H1 (cell line): ENCODE measurements at regions not wholly inside any gene's neighbourhood (a gene's known extent, or its start where the extent isn't known, plus 50 kb on each side); places are given as distances from the start of the nearest gene placed in this dataset.

Experiments used
- CTCF ChIA-PET: fragments of 300-600 bp; sonication (Branson Sonifier 250); formaldehyde crosslinking; loops from one replicate; lab custom pipeline; 2021; ENCODE audit not compliant: partially characterized antibody; lab: Charles Lee
- POLR2A ChIA-PET: fragments of 300-600 bp; sonication (Branson Sonifier 250); formaldehyde crosslinking; loops from one replicate; lab custom pipeline; 2021; ENCODE audit warnings: inconsistent platforms; ENCODE audit not compliant: partially characterized antibody; lab: Charles Lee
- DNase-seq, 2 experiments: peaks; one replicate each; pipeline versions ENCODE4 v3.0.0 to v3.0.0-alpha.2; 2010 to 2022; ENCODE audit warnings: low spot score in 2 of 2, low read depth in 1 of 2, mixed read lengths in 1 of 2
- FAIRE-seq: peaks from 2 replicates; lab custom pipeline; 2011; peaks lifted over from hg19 to GRCh38; lab: Jason Lieb, UNC
- H2AFZ ChIP-seq: 2 replicates; pipeline ENCODE4 v1.8.1; 2012; ENCODE audit warnings: low read length, inconsistent platforms
- H2AK5ac ChIP-seq: 2 replicates; pipeline ENCODE4 v1.6.1; 2013; ENCODE audit warnings: low read depth, low read length
- H2BK120ac ChIP-seq: replicated peaks from 2 replicates; pipeline ENCODE3; 2013; ENCODE audit warnings: low read depth, low read length, inconsistent platforms
- H2BK12ac ChIP-seq: 2 replicates; pipeline ENCODE4 v1.6.1; 2013; ENCODE audit warnings: low read depth, low read length
- H2BK15ac ChIP-seq: 2 replicates; pipeline ENCODE4 v1.6.1; 2013; ENCODE audit warnings: low read length
- H2BK20ac ChIP-seq: 2 replicates; pipeline ENCODE4 v1.6.1; 2013; ENCODE audit warnings: low read length
- H2BK5ac ChIP-seq: 2 replicates; pipeline ENCODE4 v1.6.1; 2013; ENCODE audit warnings: low read depth, low read length
- H3K14ac ChIP-seq: 2 replicates; pipeline ENCODE4 v1.6.1; 2013; ENCODE audit warnings: inconsistent platforms; ENCODE audit not compliant: insufficient read length
- H3K18ac ChIP-seq: 2 replicates; pipeline ENCODE4 v1.6.1; 2013; ENCODE audit warnings: low read length; ENCODE audit errors: extremely low read depth
- H3K23ac ChIP-seq: 2 replicates; pipeline ENCODE4 v1.6.1; 2013; ENCODE audit warnings: inconsistent platforms; ENCODE audit not compliant: insufficient read length
- H3K23me2 ChIP-seq: 2 replicates; pipeline ENCODE4 v1.6.1; 2013; ENCODE audit warnings: low read depth, low read length
- H3K27ac ChIP-seq: 2 replicates; pipeline ENCODE4 v1.6.1; 2011; ENCODE audit warnings: low read depth, low read length, inconsistent platforms
- H3K27me3 ChIP-seq, 4 experiments: replicated peaks in 1 of 4; 1 replicate in 1 of 4; 2 replicates in 3 of 4; pipeline versions ENCODE4 v1.6.1 to v1.8.1; 2011 to 2013; ENCODE audit warnings: low read length in 3 of 4, mild to moderate bottlenecking in 3 of 4, inconsistent platforms in 2 of 4, mixed read lengths in 2 of 4, moderate library complexity in 1 of 4; ENCODE audit not compliant: control insufficient read depth in 3 of 4, insufficient read depth in 3 of 4; ENCODE audit errors: extremely low read depth in 1 of 4
- H3K36me3 ChIP-seq, 4 experiments: 2 replicates each; pipeline versions ENCODE4 v1.6.1 to v1.8.1; 2011 to 2013; ENCODE audit warnings: mild to moderate bottlenecking in 4 of 4, low read length in 3 of 4, moderate library complexity in 2 of 4, control low read depth in 1 of 4, inconsistent platforms in 1 of 4; ENCODE audit not compliant: insufficient read depth in 4 of 4, control insufficient read depth in 2 of 4
- H3K4ac ChIP-seq: replicated peaks from 2 replicates; pipeline ENCODE3; 2013; ENCODE audit warnings: low read length, low read depth, mixed read lengths, inconsistent platforms; ENCODE audit not compliant: insufficient read length
- H3K4me1 ChIP-seq, 4 experiments: replicated peaks in 1 of 4; 1 replicate in 1 of 4; 2 replicates in 3 of 4; pipeline versions ENCODE4 v1.6.1 to v1.8.1; 2011 to 2013; ENCODE audit warnings: low read length in 3 of 4, inconsistent platforms in 2 of 4, mixed read lengths in 1 of 4; ENCODE audit not compliant: insufficient read depth in 4 of 4, control insufficient read depth in 3 of 4
- H3K4me2 ChIP-seq, 2 experiments: 2 replicates each; pipeline versions ENCODE4 v1.6.1 to v1.8.1; 2011 to 2013; ENCODE audit warnings: low read depth in 2 of 2, low read length in 2 of 2, control low read depth in 1 of 2, inconsistent platforms in 1 of 2, mild to moderate bottlenecking in 1 of 2; ENCODE audit not compliant: insufficient read depth in 1 of 2
- H3K4me3 ChIP-seq, 4 experiments: fragments of 200-600, 300-600 bp in 1 of 4; sonication (generic), shearing (Covaris generic), sonication (Bioruptor Twin) in 1 of 4; 2 replicates each; pipeline versions ENCODE4 v1.5.1 to v1.8.1; 2011 to 2016; ENCODE audit warnings: low read length in 4 of 4, low read depth in 3 of 4, control low read depth in 2 of 4, inconsistent platforms in 2 of 4, mild to moderate bottlenecking in 2 of 4, mixed read lengths in 1 of 4, moderate library complexity in 1 of 4; ENCODE audit not compliant: insufficient read depth in 2 of 4; ENCODE audit errors: extremely low read depth in 1 of 4
- H3K56ac ChIP-seq: replicated peaks from 2 replicates; pipeline ENCODE3; 2013; ENCODE audit warnings: low read depth, mild to moderate bottlenecking, mixed read lengths, low read length, inconsistent platforms; ENCODE audit not compliant: insufficient read length
- H3K79me1 ChIP-seq: 2 replicates; pipeline ENCODE4 v1.6.1; 2013; ENCODE audit warnings: low read depth, low read length, control low read depth
- H3K79me2 ChIP-seq, 2 experiments: 2 replicates each; pipeline versions ENCODE4 v1.6.1 to v1.8.1; 2012 to 2013; ENCODE audit warnings: low read length in 2 of 2, mild to moderate bottlenecking in 2 of 2, inconsistent platforms in 1 of 2; ENCODE audit not compliant: insufficient read depth in 2 of 2, control insufficient read depth in 1 of 2
- H3K9ac ChIP-seq, 4 experiments: replicated peaks in 1 of 4; 1 replicate in 1 of 4; 2 replicates in 3 of 4; pipeline versions ENCODE4 v1.6.1 to v1.8.1; 2011 to 2013; ENCODE audit warnings: low read depth in 3 of 4, low read length in 3 of 4, control low read depth in 2 of 4, mild to moderate bottlenecking in 2 of 4, moderate library complexity in 2 of 4, inconsistent platforms in 1 of 4; ENCODE audit errors: extremely low read depth in 1 of 4
- H3K9me3 ChIP-seq, 2 experiments: 2 replicates each; pipeline versions ENCODE4 v1.6.1 to v1.8.1; 2012 to 2013; ENCODE audit warnings: mild to moderate bottlenecking in 2 of 2, moderate library complexity in 2 of 2, control low read depth in 1 of 2, inconsistent platforms in 1 of 2, low read depth in 1 of 2, low read length in 1 of 2, mixed read lengths in 1 of 2; ENCODE audit not compliant: insufficient read depth in 2 of 2
- H4K20me1 ChIP-seq, 2 experiments: replicated peaks in 1 of 2; 2 replicates each; pipeline versions ENCODE3 to v1.8.1; 2011 to 2013; ENCODE audit warnings: inconsistent platforms in 2 of 2, low read length in 2 of 2, mild to moderate bottlenecking in 1 of 2; ENCODE audit not compliant: insufficient read depth in 2 of 2, control insufficient read depth in 1 of 2
- H4K5ac ChIP-seq: 2 replicates; pipeline ENCODE4 v1.6.1; 2013; ENCODE audit warnings: low read length, low read depth, mixed read lengths, inconsistent platforms; ENCODE audit not compliant: insufficient read length
- H4K8ac ChIP-seq: 2 replicates; pipeline ENCODE4 v1.8.0; 2013; ENCODE audit warnings: mild to moderate bottlenecking, moderate library complexity, low read length, inconsistent platforms; ENCODE audit not compliant: insufficient read depth; ENCODE audit errors: extremely low read depth
- H4K91ac ChIP-seq: replicated peaks from 2 replicates; pipeline ENCODE3; 2013; ENCODE audit warnings: low read length, mixed read lengths, inconsistent platforms; ENCODE audit not compliant: insufficient read length
- CBX8 ChIP-seq: fragments of 300-800, 300-1000 bp; sonication (generic); IDR thresholded peaks from 2 replicates; pipeline ENCODE4 v1.7.1; 2016; ENCODE audit warnings: low read depth, low read length, borderline replicate concordance
- CHD2 ChIP-seq: IDR thresholded peaks from 2 replicates; pipeline ENCODE4 v1.6.1; 2012; ENCODE audit warnings: low read length, improper control_type of control experiment
- EZH2 ChIP-seq: fragments of 200-600 bp; sonication (generic); IDR thresholded peaks from 2 replicates; pipeline ENCODE4 v1.7.1; 2012; ENCODE audit warnings: low read depth, mild to moderate bottlenecking, moderate library complexity, low read length, inconsistent platforms; ENCODE audit not compliant: severe bottlenecking
- USF2 ChIP-seq: IDR thresholded peaks from 2 replicates; pipeline ENCODE4 v1.6.1; 2011; ENCODE audit warnings: low read length, improper control_type of control experiment
- WGBS, 2 experiments: shearing (Covaris generic) in 1 of 2; methylation state at CpG; one replicate each; pipeline versions ENCODE4 v1.1.6 to v1.1.7; 2013 to 2015; ENCODE audit warnings: low lambda C conversion rate in 2 of 2, mixed read lengths in 2 of 2, inconsistent platforms in 1 of 2, low coverage in 1 of 2, missing lambda C conversion rate in 1 of 2; ENCODE audit not compliant: insufficient replicate concordance in 2 of 2, insufficient coverage in 1 of 2, insufficient read length in 1 of 2; ENCODE audit errors: extremely low coverage in 1 of 2, missing lambda C conversion rate in 1 of 2; 5-methylcytosine and 5-hydroxymethylcytosine counted together

GRCh38 chr14:40616579-40616978 lies 990.1 kb upstream of the LRFN5 start:
- H3K9me3 ChIP-seq = no peaks in the 10 kb centered on the region
- H4K20me1 ChIP-seq = no peaks in the 10 kb centered on the region
- no peak overlapping the region for H3K18ac ChIP-seq
- no peak for DNase-seq
- no peak overlapping the region for H3K4ac ChIP-seq
- H3K36me3 ChIP-seq = no peaks in the 10 kb centered on the region; a peak in 1 of 8 replicates
- H2BK20ac ChIP-seq = no peak overlapping the region
- H2AK5ac ChIP-seq = no peak overlapping the region
- H3K4me3 ChIP-seq = peak overlapping the region in 1 of 4 experiments; percentile 2; a peak in 1 of 8 replicates
- no peaks in the 10 kb centered on the region for H3K27me3 ChIP-seq
- no peak overlapping the region for H2BK15ac ChIP-seq
- no peak overlapping the region for H4K8ac ChIP-seq
- no peak overlapping the region for H4K91ac ChIP-seq
- H3K23me2 ChIP-seq = no peaks in the 10 kb centered on the region
- H2BK120ac ChIP-seq = no peak overlapping the region
- no peak overlapping the region for H3K14ac ChIP-seq
- H3K27ac ChIP-seq = no peak overlapping the region
- no peak overlapping the region for H2AFZ ChIP-seq
- H3K56ac ChIP-seq = no peak overlapping the region
- H3K4me2 ChIP-seq = no peak overlapping the region
- ChIA-PET POLR2A (no interaction called here), CTCF (no interaction called here)
- H3K79me2 ChIP-seq = no peaks in the 10 kb centered on the region
- H3K4me1 ChIP-seq = peaks cover 0 to 14% (median 0%) of the 10 kb centered on the region in 4 experiments; a peak in 2 of 7 replicates
- FAIRE-seq = no peak
- H3K23ac ChIP-seq = no peak overlapping the region
- no peak overlapping the region for H2BK5ac ChIP-seq
- H4K5ac ChIP-seq = peak overlapping the region; percentile 86
- no peaks in the 10 kb centered on the region for H3K79me1 ChIP-seq
- no peak overlapping the region for H2BK12ac ChIP-seq
- 19% methylated on average over 3 of the region's 3 CpGs; no CpG with 5 or more reads in 1 of the 2 experiments for WGBS, 2 experiments
- no peak overlapping the region for H3K9ac ChIP-seq
- TF ChIP-seq USF2 = no peak
- no peak for TF ChIP-seq EZH2
- no peak for TF ChIP-seq CHD2
- no peak for TF ChIP-seq CBX8
